ENCODE measurements at regions not wholly inside any gene's neighbourhood (a gene's known extent, or its start where the extent isn't known, plus 50 kb on each side); places are given as distances from the start of the nearest gene placed in this dataset.

DNA sequence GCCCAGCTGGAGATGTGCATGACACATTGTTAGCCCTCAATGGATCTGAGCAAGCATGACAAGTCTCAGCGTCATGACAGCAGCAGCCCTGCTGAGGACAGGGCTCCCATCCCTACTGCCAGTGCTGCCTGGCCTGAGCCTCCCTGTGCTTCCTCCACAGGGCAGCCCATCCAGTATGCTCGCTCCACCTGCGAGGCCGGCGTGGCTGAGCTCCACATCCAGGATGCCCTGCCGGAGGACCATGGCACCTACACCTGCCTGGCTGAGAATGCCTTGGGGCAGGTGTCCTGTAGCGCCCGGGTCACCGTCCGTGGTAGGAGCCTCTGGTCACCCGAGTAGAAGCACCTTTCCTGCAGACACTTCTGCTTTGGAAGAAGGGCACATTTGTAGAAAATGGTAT, 85.8 kb upstream of the OSBPL11 start:
- TF ChIP-seq CTCF (IDR thresholded peaks at IDR 0.05) (no peak), POLR2A (IDR thresholded peaks at IDR 0.05) (no peak)

All from thyroid gland (tissue), 4 donors.